MV-4-11 (cell line): ENCODE measurements at regions not wholly inside any gene's neighbourhood (a gene's known extent, or its start where the extent isn't known, plus 50 kb on each side); places are given as distances from the start of the nearest gene placed in this dataset.
"Not testable (repeated sequence)": the region's sequence is repeated elsewhere in the genome, so short reads cannot be mapped to it uniquely, and the experiment has no call there.

Experiments
- DNase-seq: peaks from one replicate; lab custom pipeline; 2025; lab: John Stamatoyannopoulos, UW

DNA sequence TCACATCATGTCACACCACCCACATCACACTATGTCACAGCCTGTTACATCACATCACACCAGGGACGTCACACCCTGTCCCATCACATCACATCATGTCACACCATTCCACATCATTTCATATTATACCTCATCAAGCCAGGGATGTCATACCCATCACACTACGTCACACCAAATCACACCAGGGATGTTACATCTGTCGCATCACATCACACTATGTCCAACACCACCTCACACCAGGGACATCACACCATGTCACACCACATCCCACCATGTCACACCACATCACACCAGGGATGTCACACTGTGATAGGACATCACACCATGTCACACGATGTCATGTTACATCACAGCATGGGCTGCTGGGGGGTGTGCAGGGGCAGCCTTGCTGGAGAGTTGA, 110.6 kb downstream of the TMEM121 start:
- no peak for DNase-seq

DNA sequence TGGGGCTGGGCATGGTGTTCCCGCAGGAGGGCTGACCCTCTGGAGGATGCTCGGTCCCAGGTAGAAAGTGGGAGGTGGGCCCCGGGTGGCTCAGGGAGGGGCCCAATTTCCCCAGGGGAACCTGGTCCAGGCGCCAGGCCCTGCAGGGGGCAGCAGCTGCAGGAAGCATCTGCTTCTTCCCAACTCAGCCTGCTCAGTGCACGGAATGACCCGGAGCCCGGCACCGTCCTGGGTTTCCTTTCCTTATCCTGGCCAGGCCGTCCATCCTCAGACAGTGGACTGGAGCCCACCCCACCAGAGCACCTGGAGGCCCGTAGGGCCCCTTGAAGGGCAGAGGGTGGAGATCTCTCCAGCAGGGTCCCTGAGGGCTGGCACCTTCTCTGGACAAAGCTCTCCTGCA, 111.0 kb downstream of the TMEM121 start:
- DNase-seq = not testable (repeated sequence)

DNA sequence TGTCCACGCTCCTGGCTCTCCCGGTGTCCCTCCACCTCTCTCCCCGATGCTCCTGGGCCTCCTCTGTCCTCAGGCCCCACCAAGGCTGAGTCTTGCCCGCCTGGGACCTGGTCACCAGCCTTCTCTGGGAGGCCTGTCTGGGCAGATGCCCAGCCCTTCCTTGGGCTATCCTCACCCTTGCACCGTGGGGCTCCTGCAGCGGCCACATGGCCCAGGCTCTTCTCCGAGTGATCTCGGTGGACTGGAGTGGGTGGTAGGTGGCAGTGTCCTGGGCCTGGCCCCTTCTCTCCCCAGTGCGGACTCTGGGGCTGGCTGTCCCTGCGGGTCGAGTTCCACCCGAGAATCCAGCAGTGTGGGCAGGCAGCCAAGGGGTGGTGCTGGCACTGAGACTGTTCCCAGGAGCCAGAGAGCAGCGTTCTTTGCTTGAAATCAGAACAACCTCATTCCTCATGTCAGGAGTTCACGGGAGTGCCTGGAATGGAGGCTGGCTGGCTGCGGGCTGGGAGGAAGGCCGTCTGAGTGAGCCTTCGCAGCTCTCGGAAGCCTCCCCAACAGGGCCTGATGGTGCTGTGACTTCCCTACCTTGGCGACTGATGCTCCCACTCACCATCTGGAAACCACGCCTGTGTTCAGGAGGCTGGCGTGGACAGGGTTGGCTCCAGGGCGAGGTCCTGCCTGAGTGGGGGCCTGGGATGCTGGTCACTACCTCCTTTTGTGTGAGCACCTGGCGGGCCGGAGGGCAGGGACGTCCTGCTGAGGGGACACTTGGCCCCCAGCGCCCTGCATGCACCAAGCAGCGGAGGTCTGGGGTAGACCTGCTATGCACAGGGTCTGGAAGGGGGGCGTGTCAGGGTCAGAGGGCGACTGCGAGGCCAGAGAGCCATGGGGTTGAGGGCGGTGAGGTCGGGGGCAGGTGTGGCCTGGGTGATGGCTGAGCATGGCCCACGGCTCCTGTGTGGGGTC, 113.9 kb downstream of the TMEM121 start:
- not testable (repeated sequence) for DNase-seq

DNA sequence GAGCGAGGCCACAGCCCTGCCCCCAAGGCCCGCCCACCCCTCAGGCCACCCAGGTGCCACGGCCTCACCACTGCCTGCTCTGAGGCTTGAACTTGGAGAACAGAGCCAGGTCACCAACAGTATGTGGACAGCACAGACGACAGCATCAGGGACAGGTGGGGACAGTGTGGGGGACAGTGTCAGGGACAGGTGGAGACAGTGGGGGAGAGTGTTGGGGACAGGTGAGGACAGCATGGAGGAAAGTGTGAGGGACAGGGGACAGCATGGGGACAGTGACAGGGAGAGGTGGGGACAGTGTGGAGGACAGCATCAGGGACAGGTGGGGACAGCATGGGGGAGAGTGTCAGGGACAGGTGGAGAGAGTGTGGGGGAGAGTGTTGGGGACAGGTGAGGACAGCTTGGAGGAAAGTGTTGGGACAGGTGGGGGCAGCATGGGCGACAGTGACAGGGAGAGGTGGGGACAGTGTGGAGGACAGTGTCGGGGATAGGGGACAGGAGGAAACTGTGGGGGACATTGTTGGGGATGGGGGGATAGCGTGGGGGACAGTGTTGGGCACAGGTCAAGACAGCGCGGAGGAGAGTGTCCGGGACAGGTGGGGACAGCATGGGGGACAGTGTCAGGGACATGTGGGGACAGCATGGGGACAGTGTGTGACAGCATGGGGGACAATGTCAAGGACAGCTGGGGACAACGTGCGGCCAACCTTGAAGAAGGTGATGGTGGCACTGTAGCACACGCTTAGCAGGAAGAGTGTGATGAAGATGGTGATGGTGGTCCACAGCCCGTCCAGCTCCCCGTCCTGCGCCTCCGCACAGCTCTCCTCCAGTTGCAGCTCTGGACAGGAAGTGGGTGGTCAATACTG, 114.9 kb downstream of the TMEM121 start:
- no peak for DNase-seq

DNA sequence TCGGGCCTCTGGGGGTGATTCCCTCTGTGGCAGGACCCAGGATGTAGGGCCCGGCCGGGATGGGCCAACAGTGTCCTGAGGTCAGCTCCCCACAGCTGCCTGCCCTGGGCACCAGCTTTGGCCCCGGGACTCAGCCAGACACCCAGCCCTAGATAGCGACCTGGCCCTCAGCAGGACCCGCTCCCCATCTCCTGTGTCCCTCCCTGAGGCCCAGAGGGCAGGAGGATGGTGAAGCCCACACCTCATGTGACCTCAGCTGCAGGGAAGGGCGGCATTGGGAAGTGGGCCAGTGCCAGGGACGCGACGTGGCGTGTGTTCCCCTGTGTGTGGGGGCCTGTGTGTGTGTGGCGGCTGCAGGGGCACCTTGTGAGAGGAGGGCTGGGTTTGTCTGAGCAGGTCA, 115.6 kb downstream of the TMEM121 start:
- not testable (repeated sequence) for DNase-seq

DNA sequence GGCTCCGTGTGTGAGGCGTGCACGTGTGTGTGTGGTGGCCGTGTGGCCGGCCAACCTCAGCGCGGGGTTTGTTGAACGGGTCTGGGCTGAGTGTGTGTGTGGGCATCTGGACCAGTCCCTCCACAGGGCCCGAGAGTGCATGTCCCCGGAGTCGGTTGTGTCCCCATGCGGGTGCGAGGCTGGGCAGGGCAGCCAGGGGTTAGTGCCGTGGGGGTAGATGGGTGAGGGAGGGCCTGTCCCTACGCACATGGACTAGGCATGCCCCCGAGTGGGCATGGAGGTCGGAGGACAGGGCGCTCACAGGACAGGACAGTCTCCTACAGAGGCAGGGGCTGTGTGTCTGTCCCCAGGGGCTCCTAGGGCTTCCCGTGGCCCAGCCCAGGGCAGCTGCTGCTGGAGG, 116.1 kb downstream of the TMEM121 start:
- DNase-seq = not testable (repeated sequence)

DNA sequence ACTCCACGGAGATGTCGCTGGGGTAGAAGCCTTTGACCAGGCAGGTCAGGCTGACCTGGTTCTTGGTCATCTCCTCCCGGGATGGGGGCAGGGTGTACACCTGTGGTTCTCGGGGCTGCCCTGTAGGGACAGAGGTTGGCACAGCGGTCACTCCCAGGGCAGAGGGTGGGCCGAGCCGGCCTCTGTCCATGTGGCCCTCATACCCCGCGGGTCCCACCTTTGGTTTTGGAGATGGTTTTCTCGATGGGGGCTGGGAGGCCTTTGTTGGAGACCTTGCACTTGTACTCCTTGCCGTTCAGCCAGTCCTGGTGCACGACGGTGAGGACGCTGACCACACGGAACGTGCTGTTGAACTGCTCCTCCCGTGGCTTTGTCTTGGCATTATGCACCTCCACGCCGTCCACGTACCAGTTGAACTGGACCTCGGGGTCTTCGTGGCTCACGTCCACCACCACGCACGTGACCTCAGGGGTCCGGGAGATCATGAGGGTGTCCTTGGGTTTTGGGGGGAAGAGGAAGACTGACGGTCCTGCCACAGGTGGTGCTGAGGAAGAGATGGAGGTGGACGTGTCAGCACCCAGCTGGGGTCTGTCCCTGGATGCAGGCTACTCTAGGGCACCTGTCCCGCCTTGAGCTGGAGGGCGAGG, 117.1 kb downstream of the TMEM121 start:
- DNase-seq = not testable (repeated sequence)

DNA sequence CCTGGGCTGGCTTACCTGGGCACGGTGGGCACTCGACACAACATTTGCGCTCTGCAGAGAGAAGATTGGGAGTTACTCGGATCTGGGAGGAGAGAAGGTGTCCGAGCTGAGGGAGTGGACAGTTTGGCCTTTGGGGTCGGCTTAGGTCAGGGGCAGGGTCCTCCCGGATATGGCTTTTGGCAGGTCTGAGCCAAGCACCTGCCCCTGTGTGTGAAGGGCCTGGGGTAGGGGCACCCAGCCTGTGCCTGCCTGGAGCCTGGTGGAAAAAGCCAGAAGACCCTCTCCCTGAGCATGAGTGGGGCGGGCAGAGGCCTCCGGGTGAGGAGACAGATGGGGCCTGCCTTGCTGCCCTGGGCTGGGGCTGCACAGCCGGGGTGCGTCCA, 117.7 kb downstream of the TMEM121 start:
- not testable (repeated sequence) for DNase-seq

DNA sequence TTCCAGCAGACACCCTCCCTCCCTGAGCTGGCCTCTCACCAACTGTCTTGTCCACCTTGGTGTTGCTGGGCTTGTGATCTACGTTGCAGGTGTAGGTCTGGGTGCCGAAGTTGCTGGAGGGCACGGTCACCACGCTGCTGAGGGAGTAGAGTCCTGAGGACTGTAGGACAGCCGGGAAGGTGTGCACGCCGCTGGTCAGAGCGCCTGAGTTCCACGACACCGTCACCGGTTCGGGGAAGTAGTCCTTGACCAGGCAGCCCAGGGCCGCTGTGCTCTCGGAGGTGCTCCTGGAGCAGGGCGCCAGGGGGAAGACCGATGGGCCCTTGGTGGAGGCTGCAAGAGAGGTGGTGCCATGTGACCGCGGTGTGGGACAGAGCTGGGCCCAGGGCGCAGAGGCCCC, 118.1 kb downstream of the TMEM121 start:
- not testable (repeated sequence) for DNase-seq

DNA sequence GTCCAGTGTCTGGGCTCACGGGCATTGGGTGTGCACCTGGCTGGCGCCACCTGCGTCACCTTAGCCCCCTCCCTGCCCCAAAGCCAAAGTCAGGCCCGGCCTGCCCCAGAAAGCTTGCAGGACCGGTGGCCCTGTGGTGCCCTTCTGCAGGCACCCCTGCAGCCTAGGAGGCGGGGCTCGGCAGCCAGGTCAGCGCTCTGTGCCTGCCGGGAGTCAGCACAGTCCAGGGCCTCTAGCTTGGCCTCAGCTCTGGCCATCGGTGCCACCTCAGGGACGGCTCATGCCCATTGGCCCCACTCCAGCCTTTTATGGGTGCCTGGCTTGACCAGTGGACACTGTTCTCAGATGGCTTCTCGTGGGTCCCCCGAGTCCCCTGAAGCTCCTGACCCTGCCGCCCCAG, 118.5 kb downstream of the TMEM121 start:
- not testable (repeated sequence) for DNase-seq

DNA sequence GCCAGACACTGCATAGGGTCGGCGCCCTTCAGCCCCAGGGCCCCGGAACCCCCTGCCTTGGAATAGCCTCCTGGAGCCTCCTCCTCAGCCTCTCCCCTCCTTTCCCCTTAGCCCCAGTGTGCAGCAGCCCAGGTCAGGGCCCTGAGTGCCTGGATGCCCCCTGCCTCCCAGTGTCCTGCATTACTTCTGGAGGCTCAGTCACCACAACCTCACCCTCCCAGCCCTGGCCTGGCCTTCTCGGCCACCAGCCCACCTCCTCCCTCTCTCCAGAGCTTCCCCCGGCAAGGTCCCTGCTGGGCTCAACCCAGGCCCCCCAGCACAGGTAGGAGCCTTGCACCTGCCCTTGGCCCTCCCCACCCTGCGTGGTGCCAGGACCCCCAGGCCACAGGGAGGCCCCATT, 119.0 kb downstream of the TMEM121 start:
- DNase-seq = not testable (repeated sequence)

DNA sequence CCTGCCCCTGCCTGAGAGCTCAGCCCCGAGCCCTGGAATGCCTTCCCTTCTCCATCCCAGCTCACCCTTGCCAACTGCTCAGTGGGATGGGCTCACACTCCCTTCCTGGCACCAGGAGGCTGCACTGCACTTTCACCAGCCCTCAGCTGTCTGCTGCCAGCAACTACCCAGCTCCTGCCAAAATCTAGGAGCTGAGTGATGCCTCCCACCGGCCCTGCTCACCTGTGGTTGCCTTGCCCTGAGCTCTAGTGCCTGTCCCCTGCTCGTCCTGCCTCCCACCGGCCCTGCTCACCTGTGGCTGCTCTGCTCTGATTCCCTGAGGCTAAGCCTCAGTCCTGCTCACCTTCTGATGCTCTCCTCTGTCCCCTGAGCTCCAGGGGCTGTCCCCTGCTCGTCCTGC, 119.8 kb downstream of the TMEM121 start:
- no peak for DNase-seq

DNA sequence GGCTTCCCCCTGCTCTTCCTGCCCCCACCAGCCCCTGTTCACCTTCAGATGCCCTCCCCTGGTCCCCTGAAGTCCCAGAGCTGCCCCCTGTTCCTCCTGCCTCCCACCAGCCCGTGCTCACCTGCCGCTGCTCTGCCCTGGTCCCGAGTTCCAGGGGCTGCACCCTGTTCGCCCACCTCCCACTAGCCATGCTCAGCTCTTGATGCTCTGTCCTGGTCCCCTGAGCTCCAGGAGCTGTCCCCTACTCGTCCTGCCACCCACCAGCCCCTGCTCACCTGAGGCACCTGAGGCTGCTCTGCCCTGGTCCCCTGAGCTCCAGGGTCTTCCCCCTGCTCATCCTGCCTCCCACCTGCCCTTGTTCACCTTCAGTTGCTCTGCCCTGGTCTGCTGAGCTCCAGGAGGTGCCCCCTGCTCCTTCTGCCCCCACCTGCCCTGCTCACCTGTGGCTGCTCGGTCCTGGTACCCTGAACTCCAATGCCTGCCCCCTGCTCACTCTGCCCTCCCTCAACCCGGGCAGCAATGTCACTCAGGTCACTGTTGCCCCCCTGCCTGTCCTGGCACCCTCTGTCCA, 120.4 kb downstream of the TMEM121 start:
- DNase-seq = not testable (repeated sequence)

DNA sequence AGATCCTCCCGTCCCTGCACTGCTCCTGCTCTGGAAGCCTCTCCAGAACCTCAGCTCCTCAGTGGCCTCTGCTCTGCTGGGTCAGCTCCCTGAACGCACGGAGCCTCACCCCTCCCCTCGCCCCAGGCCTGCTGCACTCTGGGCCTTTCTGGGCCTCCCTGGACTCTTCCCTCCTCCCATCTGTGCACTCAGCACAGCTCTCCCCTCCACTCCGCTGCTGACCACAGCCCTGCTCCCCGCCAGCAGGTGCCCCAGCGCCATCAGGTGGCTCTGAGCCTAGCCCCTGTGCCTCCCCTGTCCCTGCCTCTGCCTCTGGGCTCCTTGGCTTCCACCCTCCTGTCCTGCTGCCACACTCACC, 121.0 kb downstream of the TMEM121 start:
- DNase-seq = not testable (repeated sequence)

DNA sequence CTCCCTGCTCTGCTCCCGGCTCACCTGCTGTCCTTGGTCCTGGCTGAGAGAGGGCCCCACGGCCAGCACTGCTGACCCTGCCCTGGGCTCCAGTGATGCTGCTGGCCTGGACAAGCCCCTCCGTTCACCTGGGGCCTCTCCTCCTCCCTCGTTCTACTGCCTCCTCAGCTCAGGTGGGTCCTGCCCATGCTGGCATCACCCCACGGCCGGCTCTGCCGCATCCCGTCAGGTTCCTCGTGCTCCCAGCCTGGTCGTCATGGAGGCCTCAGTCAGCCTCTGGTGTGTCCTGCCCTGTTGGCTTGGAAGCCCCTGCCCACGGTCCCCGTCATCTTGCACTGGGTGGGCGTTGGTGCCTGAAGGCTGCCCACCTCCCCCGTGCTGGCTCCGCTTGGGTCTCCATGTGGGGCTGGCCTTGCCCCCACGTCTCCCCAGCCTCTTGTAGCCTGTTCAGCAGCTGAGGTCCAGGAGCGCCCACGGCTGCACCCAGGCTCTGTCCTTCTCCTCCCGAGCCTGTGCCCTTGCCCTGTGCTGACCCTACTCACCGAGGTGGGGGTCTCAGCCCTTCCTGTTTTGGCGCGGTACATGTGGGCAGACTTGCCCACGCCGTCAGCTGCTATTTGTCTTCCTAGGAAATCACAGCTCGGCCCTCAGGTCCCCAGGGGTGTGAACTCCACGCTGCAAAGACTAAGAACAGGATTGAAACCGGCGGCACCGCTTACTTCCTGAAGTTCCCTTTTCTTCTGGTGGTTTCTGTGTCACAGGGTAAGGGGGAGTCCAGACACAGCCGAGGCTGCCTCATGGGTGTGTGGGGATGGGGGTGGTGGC, 121.6 kb downstream of the TMEM121 start:
- no peak for DNase-seq

DNA sequence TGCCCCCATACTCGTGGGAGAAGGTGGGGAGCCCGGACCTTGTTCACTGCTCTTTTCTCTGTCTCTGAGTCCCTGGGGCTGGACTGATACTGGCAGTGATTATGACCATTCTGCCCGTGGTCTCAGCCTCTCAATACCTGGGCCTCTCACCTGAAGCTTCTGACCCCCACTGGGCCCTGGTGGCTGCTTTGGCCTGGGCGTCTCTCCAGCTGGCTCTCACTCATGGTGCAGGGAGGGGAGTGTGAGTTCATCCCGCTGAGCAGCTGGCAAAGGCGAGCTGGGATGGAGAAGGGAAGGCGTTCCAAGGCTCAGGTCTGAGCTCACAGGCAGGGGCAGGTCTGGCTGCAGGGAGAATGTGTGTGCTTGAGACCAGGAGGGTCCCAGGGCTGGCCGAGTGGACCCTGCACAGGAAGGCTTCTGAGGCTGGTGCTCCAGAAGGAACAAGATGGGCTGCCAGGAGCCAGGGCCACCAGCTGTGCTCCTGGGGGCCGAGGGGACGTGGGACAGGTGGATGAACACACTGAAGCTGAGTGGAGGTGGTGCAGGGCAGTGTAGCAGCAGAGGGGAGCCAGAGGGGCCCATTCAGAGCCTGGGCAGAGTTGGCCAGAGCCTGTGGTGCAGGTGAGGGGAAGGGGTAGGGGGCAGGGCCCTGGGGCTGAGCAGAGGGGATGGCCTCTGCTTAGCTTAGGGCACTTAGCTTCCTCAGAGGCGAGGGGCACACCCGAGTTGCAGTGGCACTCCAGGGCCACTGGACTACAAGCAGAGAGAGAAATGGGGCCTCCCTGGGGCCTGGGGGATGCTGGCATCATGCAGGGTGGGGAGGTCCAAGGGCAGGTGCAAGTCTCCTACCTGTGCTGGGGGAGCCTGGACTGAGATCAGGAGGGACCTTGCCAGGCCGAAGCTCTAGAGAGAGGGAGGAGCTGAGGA, 122.5 kb downstream of the TMEM121 start:
- DNase-seq = not testable (repeated sequence)

DNA sequence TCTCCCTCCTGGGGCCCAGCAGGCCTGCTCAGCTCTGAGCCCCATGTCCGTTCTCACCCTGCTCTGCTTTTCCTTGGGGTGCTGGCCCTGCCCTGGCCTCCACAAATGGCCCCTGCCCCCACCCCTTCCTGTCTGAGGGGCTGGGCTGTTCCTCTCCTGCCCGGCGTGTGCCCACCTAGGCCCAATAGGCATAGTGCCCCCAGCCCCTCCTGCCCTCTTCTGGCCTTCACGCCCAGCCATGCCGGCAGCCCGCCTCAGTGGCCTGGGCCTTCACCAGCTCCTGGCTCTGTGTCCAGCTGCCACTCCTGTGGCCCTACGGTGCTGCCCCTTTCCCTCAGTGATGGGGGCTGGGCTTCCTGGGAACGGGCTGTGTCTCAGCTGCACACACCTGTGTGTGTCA, 125.9 kb downstream of the TMEM121 start:
- not testable (repeated sequence) for DNase-seq

DNA sequence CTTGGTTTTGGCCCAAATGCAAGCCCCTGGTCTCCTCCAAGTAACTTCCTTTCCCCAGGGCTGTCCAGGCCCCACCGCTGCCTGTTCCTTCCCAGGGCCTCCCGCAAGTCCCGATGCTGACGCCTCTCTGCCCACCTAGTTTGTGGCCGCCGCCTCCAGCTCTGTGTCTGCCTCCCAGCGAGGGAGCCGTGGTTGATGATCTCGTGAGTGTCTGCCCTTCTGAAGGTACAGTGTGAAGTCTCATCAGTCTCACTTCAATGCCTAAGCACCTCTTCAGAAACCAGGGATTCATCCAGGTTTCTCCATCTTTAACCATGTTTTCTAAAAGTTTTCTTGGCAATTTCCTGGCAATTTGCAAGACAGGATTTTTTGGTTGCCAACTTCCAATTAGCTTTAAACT, 127.5 kb downstream of the TMEM121 start:
- not testable (repeated sequence) for DNase-seq

DNA sequence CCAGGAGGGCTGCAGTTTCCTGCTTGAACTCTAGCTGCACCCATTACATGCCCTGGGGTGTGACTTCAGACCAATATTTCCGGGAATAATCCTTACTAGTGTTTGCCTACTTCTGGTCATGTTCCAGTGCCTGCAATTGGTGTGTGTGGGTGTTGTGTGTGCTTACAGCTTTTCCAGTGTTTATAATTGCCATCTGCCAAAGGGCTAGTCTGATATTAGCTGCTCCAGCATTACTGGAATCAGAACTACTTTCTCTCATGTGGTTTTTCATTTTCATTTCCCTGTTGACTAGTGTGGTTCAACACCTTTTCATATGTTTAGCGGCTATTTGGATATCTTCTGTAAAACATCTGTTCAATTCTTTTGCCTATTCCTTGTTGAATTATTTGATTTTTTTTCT, 132.9 kb downstream of the TMEM121 start:
- not testable (repeated sequence) for DNase-seq

DNA sequence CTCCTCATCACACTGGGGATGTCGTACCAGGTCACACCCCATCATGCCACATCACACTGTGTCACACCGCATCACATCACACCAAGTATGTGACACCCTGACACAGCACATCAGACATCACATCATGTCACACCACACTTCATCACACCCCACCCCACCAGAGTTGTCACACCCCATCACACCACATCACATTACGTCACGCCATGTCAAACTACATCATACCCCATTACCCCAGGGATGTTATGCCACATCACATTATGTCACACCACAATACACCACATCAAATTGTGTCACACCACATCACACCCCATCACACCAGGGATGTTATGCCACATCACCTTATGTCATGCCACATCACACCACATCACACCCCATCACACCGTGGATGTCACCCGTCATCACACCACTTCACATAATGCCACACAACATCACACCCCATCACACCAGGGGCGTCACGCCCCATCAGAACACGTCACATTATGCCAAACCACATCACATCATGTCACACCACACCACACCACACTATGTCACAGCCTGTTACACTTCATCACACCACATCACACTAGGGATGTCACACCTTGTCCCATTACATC, 133.6 kb downstream of the TMEM121 start:
- DNase-seq = no peak
